HG02884 (cell line): ENCODE measurements at regions not wholly inside any gene's neighbourhood (a gene's known extent, or its start where the extent isn't known, plus 50 kb on each side); places are given as distances from the start of the nearest gene placed in this dataset.

Source experiments
- ATAC-seq: cut with Tn5 transposase; IDR thresholded peaks from one replicate; pipeline ENCODE4 v1.9.1; 2021; ENCODE audit warnings: mild to moderate bottlenecking, moderate library complexity; ENCODE audit not compliant: unreplicated experiment

GRCh38 chr20:60962367-60963045 is 289.6 kb upstream of the CDH4 start:
- no peak for ATAC-seq

- no peak for ATAC-seq
These were observed 288.9 kb upstream of the CDH4 start for GRCh38 chr20:60963146-60963545.

GRCh38 chr20:60964911-60965310 is 287.1 kb upstream of the CDH4 start:
- no peak for ATAC-seq

GRCh38 chr20:60966031-60966430 is 286.0 kb upstream of the CDH4 start:
- ATAC-seq: no peak

- ATAC-seq: no peak
These were observed 285.3 kb upstream of the CDH4 start for GRCh38 chr20:60966766-60967165.

- ATAC-seq: no peak
These were observed 284.4 kb upstream of the CDH4 start for GRCh38 chr20:60967431-60968316.

- ATAC-seq: no peak
These were observed 283.0 kb upstream of the CDH4 start for GRCh38 chr20:60968853-60969720.

- no peak for ATAC-seq
These were observed 281.5 kb upstream of the CDH4 start for GRCh38 chr20:60970601-60971000.

- ATAC-seq: no peak
These were observed 278.0 kb upstream of the CDH4 start for GRCh38 chr20:60974022-60974421.

GRCh38 chr20:60974441-60974945 is 277.6 kb upstream of the CDH4 start:
- no peak for ATAC-seq

GRCh38 chr20:60976139-60976538 is 275.9 kb upstream of the CDH4 start:
- no peak for ATAC-seq

- no peak for ATAC-seq
These were observed 275.1 kb upstream of the CDH4 start for GRCh38 chr20:60976913-60977312.

GRCh38 chr20:60977901-60978300 is 274.2 kb upstream of the CDH4 start:
- ATAC-seq: no peak

- no peak for ATAC-seq
These were observed 267.4 kb upstream of the CDH4 start for GRCh38 chr20:60984666-60985065.

- no peak for ATAC-seq
These were observed 265.4 kb upstream of the CDH4 start for GRCh38 chr20:60986506-60987156.

- no peak for ATAC-seq
These were observed 262.0 kb upstream of the CDH4 start for GRCh38 chr20:60990061-60990460.

GRCh38 chr20:60990643-60991042 is 261.4 kb upstream of the CDH4 start:
- no peak for ATAC-seq

- ATAC-seq: no peak
These were observed 258.5 kb upstream of the CDH4 start for GRCh38 chr20:60993433-60994044.

- ATAC-seq: no peak
These were observed 252.8 kb upstream of the CDH4 start for GRCh38 chr20:60999250-60999649.

GRCh38 chr20:61002090-61002489 is 250.0 kb upstream of the CDH4 start:
- no peak for ATAC-seq
